Posterior cingulate gyrus (tissue), 11 donors: ENCODE measurements at regions not wholly inside any gene's neighbourhood (a gene's known extent, or its start where the extent isn't known, plus 50 kb on each side); places are given as distances from the start of the nearest gene placed in this dataset.
"Not testable (repeated sequence)": the region's sequence is repeated elsewhere in the genome, so short reads cannot be mapped to it uniquely, and the experiment has no call there.

Source experiments
- DNase-seq, 10 donors: peaks; one replicate each; pipeline versions ENCODE4 v3.0.0 to v3.0.0-alpha.2; 2020 to 2021; ENCODE audit warnings: mixed read lengths in 3 of 10
- intact Hi-C: fragments of 100-400 bp; cut with DNase I; formaldehyde crosslinking; loops from one replicate; pipeline ENCODE4 v1.15.1; 2023

DNA sequence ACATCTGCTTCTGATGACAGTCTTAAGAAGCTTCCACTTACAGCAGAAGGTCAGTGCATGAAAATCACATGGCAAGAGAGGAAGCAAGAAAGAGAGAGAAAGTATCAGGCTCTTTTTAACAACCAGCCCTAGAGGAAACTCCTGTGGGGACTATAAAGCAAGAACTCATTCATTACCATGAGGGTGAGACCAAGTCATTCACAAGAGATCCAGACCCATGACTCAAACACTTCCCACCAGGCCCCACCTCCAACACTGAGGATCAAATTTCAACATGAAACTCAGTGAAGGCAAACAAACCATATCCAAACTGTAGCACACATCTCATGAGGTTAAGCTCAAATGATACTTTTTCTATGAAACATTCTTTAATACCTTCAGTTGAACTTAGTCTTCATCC is 643.2 kb upstream of the SYNCRIP start:
- no peak for DNase-seq
- intact Hi-C loops, result no loop called here

DNA sequence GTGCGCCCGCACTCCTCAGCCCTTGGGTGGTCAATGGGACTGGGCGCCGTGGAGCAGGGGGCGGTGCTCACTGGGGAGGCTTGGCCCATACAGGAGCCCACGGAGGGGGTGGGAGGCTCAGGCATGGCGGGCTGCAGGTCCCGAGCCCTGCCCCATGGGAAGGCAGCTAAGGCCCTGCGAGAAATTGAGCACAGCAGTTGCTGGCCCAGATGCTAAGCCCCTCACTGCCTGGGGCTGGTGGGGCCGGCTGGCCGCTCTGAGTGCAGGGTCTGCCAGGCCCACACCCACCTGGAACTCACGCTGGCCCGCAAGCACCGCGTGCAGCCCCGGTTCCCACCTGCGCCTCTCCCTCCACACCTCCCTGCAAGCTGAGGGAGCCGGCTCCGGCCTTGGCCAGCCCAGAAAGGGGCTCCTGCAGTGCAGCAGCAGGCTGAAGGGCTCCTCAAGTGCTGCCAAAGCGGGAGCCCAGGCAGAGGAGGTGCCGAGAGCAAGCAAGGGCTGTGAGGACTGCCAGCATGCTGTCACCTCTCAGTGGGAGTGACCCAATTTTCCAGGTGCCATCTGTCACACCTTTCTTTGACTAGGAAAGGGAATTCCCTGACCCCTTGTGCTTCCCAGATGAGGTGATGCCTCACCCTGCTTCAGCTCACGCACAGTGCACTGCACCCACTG is 642.3 kb upstream of the SYNCRIP start:
- DNase-seq, result peak in 1 of 10 donors; percentile 73
- intact Hi-C loops, result not testable (repeated sequence)

GRCh38 chr6:86283596-86283995 is 640.9 kb upstream of the SYNCRIP start:
- peak in 1 of 10 donors; percentile 55 for DNase-seq

GRCh38 chr6:86276056-86276455 is 633.4 kb upstream of the SYNCRIP start:
- intact Hi-C loops, result no loop called here
- DNase-seq, result no peak

More at GRCh38 chr6:86283596-86283995, 640.9 kb upstream of the SYNCRIP start:
- intact Hi-C loops, result not testable (repeated sequence)

GRCh38 chr6:86273936-86274335 is 631.2 kb upstream of the SYNCRIP start:
- intact Hi-C loops, result no loop called here
- DNase-seq, result no peak

- intact Hi-C loops, result no loop called here
Measured at GRCh38 chr6:86256615-86257187, 614.0 kb upstream of the SYNCRIP start.

DNA sequence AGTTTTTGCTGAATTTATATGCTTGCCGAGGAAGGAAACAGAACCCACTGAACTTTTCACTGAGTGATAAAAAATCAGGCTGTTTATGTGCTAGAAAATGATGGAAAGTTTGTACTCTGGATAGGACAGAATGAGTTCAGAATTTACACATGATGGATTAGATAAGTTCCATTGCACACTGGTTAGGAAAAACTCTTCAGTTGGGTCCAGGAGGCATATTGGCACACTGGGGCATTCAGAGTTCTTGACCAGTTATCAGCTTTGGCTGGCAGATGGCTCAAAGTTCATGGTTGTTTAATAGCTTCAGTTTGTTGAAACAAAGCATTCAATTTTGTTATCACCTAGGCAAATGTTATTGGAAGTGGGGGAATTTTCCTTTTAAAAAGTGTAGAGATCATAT is 613.3 kb upstream of the SYNCRIP start:
- intact Hi-C loops, result no loop called here
- no peak for DNase-seq

More at GRCh38 chr6:86256615-86257187, 614.0 kb upstream of the SYNCRIP start:
- DNase-seq, result no peak

- no peak for DNase-seq
- intact Hi-C loops, result no loop called here
Measured at GRCh38 chr6:86251106-86251505, 608.4 kb upstream of the SYNCRIP start.

- intact Hi-C loops, result no loop called here
- DNase-seq, result no peak
Measured at GRCh38 chr6:86217906-86218305, 575.2 kb upstream of the SYNCRIP start.

DNA sequence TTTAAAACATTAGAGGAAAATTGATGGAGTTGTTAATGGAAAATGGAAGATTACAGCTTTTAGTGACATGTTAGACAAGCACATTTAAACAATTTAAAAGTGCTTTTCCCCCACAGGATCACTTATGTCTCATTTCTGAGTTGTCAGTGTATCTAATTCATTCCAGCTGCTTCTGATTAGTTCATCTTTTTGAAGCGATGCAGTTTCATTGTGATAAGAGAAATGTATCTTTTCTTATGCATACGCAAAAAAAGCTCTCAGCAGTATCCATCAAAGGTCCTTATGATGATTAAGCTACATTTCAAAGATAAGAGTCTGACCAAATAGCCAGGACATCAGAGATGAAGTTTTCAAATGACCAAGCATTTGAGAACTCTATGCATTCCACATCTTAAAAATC is 572.6 kb upstream of the SYNCRIP start:
- intact Hi-C loops, result no loop called here

GRCh38 chr6:86205980-86206379 is 563.3 kb upstream of the SYNCRIP start:
- DNase-seq, result no peak
- intact Hi-C loops, result no loop called here

More for the DNA sequence above, 572.6 kb upstream of the SYNCRIP start:
- DNase-seq, result no peak

GRCh38 chr6:86203044-86203443 is 560.4 kb upstream of the SYNCRIP start:
- no peak for DNase-seq
- intact Hi-C loops, result no loop called here

- no peak for DNase-seq
- intact Hi-C loops, result no loop called here
Measured at GRCh38 chr6:86193821-86194220, 551.1 kb upstream of the SYNCRIP start.

DNA sequence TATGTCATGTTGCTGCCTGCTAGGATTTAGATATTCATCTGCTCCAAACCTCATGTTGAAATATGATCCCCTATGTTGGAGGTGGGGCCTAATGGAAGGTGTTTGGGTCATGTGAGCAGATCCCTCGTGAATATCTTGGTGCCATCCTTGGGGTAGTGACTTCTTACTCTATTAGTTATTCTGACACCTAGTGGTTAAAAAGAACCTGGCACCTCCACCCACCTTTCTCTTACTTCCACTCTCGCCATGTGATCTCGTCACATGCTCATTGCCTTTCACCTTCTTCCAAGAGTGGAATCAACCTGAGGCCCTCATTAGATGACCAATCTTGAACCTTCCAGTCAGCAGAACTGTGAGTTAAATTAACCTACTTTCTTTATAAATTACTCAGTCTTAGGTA is 549.4 kb upstream of the SYNCRIP start:
- intact Hi-C loops, result no loop called here
- DNase-seq, result no peak

DNA sequence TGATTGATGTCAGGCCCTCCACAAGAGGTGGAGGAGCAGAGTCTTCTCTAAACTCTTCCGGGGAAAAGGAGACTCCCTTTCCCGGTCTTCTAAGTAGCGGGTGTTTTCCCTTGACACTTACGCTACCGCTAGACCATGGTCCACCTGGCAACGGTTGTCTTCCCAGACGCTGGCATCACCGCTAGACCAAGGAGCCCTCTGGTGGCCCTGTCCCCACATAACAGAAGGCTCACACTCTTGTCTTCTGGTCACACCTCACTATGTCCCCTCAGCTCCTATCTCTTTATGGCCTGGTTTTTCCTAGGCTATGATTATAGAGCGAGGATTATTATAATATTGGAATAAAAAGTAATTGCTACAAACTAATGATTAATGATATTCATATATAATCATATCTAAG is 532.5 kb upstream of the SYNCRIP start:
- peak in 2 of 10 donors; percentile 39 to 46 for DNase-seq
- intact Hi-C loops, result not testable (repeated sequence)

DNA sequence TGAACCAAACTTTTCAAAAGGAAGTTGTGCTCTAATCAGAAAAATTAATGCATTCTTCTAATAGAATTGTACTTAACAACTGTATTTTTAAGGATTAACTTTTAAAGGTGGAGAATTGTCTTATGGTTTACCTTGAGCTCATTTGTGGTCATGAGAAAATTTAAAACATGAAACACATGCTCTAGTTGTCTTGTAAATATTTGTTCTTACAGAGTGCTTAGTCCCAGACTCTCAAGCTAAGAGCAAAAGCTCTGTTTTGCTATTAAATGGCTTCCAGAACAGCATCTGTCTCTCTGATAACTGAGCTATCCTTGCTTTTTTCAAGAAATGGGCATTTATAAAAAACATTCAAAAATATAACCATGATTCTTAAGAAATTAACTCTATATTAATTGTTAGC is 512.2 kb upstream of the SYNCRIP start:
- intact Hi-C loops, result no loop called here
- no peak for DNase-seq

DNA sequence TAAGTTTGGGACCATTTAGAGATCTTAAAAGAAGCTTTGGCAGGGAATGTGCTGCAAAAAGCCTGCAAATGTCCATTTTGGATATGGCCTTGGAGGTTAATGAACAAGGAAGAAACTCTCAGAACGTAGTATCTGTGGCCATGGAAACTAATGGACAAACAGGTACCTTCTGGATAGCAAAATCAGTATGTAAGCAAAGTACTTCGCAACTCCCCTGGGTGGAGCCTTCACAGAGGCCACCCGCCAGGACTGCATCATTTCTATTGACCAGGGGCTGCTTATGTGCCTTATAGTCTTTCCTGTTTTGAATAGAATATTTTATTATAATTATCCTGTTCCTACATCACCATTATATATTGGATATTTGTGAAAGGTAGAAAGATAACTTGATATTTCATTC is 510.8 kb upstream of the SYNCRIP start:
- no peak for DNase-seq
- intact Hi-C loops, result no loop called here

- peak in 1 of 10 donors; percentile 22 for DNase-seq
- intact Hi-C loops, result no loop called here
Measured at GRCh38 chr6:86152546-86152945, 509.9 kb upstream of the SYNCRIP start.

DNA sequence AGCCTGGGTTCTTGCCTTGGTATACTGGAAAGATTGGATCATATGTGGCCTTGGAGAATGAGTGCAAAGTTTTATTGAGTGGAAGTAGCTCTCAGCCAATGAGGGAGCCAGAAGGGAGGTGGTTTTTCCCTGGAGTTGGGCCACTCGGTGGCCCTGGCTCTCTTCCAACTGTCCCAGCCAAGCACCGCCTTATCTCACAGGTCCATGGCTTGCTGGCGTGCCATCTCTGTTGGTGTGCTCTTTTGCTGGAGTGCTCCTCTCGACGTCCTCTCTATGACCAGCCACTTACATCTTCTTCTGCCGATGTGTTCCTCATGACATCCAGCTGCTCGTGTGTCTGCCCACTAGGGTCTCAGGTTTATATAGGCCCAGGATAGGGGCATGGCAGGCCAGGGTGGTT is 505.9 kb upstream of the SYNCRIP start:
- intact Hi-C loops, result no loop called here
- DNase-seq, result peak in 1 of 10 donors; percentile 59

DNA sequence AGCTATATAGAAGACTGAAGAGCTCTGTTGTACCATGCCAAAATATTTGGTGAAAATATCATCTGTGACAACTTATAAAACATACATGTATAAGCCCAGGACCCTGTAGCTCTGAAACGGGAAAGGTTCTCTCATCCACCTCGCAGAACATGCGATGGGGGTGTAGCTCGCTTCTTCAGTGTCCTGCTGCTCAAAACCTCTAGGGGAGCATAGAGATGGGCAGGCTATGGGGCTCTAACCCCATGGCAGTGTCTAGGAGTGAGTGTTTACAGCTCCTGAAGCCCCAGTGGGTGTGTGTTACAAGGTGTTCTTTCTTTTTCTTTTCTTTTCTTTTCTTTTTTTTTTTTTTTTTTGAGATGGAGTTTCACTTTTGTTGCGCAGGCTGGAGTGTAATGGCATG is 505.2 kb upstream of the SYNCRIP start:
- DNase-seq, result no peak
- intact Hi-C loops, result no loop called here

GRCh38 chr6:86147311-86147710 is 504.6 kb upstream of the SYNCRIP start:
- intact Hi-C loops, result no loop called here
- no peak for DNase-seq

GRCh38 chr6:86146751-86147150 is 504.1 kb upstream of the SYNCRIP start:
- intact Hi-C loops, result not testable (repeated sequence)
- peak in 1 of 10 donors; percentile 41 for DNase-seq
